SIG-M5 treated with dmso at 0.1 percent for 504 hours (cell line): ENCODE measurements at regions not wholly inside any gene's neighbourhood (a gene's known extent, or its start where the extent isn't known, plus 50 kb on each side); places are given as distances from the start of the nearest gene placed in this dataset.

Source experiments
- DNase-seq: peaks from one replicate; lab custom pipeline; 2025; ENCODE audit not compliant: unreplicated experiment; lab: John Stamatoyannopoulos, UW

DNA sequence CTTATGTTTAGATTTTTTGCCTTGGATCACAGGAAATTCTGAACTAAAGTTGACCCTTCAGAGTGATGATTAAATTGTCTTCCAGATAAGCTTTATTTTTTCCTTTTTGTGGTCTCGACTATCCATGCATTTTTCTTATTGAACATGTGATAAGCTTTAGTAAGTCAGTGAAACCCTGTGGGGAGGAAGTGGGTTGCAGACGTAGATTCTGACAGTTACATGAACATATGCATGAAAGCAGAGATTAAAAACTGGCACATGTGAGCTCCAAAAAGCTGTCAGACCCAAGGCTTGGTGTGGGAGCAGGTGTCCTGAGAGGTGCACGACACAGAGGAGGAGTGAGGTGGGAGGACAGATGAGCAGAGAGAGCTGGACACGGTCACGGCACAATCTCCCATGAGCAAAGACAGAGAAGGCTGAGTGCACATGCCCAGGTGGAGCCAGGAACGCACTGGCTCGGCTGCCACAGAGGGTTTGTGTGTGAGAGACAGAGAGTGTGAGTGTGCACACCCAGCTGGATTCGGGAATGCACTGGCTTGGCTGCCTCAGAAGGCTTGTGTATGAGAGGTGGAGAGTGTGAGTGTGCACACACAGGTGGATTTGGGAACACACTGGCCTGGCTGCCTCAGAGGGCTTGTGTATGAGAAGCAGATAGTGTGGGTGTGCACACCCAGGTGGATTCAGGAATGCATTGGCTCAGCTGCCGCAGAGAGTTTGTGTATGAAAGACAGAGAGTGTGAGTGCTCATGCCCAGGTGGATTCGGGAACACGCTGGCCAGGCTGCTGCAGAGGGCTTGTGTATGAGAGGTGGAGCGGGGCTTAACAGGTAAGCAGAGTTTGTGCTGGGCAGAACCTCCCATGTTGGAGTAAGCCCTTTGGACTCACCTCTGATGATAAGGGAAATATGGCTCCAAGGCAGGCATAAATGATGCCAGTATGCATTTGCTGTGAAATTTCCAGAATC, 849.1 kb upstream of the SALL3 start:
- no peak for DNase-seq

DNA sequence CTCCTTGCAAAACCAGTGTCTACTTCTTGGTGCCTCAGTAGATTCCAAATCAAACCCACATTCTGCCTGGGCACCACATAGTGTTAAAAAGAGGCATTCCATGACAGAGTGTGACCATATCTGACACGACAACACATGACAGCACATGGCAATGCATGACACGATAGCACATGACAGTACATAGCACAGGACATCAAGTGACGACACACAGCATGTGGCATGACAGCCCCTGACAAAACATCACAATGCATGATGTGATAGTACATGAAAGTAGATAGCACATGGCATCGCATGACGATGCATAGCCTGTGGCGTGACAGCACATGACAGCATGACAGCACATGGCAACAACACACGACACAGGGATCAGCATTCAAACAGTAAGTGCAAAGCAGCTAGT, 845.9 kb upstream of the SALL3 start:
- DNase-seq = no peak

DNA sequence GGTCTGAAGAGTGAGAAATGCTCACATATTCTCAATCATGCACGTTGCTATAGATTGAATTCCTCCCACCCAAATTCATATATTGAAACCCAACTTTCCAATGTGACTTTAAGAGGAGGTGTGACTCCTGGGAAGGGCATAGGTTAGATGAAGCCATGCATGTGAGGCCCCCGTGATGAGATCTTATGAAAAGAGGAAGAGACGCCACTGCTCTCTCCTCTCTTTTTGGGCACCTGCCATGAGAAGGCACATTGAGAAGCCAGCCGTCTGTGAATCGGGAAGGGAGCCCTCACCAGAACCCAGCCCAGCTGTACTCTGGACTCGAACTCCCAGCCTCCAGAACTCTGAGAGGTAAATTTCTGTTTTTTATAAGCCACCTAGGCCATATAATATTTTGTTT, 842.6 kb upstream of the SALL3 start:
- no peak for DNase-seq

DNA sequence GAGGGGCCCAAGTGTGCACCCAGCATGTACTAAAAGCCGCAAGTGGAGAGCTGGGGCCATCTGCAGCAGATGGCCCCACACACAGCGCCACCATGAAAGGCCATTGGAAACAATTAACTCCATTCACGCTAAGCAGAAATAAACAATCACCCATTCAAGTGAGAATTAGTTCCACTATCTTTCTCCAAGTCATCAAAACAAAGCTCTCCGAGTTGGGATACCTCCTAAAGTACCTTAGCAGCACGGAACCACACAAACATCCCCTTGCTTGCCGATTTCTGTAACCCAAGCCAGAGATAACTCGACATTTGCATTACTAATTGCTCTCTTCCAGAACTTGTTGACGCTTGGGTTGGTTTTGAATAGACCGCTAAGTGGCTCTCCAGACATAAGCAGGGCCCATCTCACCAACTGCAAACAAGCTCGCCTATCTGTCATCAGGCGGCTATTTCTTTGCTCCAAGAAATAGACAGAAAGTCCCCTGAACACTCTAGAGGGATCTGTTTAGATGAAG, 840.6 kb upstream of the SALL3 start:
- no peak for DNase-seq

DNA sequence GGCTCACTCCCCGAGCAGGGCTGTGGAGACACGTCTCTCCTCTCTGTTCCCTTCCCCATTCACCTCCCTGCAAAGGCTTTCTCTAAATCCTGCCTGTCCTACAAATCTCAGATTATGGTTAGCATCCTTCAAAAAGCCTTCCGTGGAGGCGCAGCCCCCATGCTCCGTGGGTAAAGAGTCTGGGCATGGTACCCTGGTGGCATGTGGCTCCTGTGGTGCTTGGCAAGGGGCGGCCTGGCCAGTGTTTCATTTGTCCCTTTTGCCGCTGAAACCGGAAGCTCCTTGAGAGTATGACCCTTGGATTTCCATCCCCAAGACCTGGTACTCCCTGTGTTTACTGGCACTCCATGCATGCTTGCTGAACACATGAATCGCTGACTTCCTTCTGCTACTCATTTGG, 839.3 kb upstream of the SALL3 start:
- DNase-seq = no peak

DNA sequence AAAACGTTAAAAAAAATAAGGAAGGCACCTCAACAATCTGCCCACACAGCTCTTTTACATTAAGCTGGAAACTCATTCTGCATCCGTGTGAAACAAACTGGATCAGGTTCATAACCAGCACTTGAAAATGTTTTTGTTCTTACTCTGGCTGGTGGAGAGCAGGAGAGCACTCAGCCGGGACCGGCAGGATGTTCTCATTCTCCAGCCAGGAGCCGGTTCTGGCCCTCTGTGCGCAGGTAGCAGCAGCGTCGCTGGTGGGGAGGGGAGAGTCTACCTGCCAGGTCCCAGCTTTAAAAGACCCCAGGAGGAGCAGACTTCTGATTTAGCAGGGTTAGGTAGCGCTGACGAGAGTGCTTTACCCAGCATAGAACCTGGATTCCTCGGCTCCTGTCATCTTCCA, 834.9 kb upstream of the SALL3 start:
- DNase-seq = no peak

DNA sequence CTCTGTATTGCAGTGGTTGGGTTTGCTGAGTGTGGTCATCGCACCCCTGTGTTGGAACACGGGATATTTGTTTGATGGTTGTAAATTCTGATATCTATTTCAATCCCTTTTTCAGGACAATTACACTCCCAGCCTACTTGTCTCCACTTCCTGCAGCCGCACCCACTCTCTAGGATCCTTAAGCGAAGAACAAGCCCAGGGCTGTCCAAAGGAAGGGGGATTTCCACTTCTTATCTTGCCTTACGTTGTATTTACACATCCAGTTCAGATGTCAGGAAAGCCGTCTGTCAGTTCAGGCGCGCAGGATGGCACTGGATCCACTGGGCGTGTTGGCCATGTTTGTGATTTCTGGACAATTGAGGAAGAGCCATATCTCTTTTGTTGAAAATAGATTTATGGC, 834.5 kb upstream of the SALL3 start:
- DNase-seq = no peak

DNA sequence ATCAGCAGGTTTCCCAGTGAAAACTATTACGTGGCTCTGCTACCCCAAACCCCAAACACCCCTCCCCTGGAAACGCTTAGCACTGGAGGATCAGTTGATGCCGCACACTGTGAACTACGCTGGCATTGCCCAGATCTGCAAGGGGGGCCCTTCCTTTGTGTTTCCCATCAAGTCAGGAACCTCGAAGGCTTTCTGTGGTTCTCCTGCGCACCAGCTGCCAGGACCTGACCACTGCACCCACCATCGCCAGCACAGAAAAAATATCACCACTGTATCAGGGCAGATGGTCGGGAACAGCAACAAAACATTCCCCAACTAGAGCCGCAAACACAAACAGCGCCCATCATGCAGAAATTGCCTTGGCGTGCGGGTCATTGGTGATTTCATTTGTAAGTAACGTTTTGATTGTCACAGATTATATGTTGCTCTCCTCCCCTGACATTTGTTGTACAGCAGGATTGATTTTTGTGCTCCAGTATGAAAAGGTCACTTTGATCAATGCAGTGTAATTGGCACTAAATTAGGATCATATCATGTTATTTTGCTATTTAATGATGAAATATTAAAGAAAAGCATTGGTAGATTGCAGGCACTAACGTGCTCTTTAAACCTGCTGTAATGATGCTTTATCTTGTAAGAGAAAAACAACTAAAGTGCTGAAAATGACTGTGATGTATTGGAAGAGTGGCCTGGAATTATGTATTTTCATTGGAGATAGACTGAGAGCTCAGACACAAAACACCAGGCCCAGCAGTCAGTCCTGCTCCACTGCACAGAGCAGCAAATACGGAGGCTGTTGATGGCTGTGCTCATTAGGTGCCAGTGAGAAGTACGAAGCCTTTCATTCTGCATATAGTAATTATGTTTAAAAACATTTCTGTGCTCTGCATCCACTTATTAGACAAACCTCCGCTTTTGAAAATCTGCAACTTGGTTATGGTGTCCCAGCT, 833.2 kb upstream of the SALL3 start:
- DNase-seq = no peak

DNA sequence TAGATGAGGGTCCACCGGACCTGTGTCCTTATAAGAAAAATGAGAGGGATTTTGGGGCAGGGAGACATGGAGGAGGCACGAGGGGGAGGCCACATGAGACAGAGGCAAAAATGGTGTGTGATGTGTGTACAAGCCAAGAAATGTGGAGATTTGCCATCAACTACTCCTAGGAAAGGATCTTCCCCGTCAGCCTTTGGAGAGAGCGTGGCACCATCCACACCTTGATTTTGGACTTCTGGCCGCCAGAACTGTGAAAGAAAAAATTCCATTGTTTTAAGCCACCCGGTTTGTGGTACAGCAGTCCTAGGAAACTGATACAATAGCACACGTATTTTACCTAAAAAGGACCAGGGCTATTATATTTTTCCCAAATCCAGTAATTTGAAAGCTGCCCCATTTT, 829.0 kb upstream of the SALL3 start:
- DNase-seq = no peak

DNA sequence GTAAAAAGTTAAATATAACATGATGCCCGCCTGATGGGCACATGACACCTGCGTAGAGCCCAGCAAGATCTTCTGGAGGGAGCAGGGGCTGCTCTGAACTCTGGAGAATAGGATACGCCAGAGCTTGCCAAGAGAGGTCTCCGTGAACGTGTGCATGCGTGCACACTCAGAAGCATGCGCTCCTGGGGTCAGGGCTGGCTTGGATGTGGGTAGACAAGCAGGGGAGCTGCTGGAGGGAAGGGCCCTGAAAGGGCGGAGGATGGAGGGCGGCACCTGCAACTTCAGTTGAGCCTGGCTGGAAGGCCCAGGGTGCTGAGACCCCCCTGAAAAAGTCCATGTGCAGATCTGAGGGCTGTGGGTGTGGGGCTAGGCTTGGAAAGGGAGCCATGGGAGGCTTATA, 828.4 kb upstream of the SALL3 start:
- no peak for DNase-seq

DNA sequence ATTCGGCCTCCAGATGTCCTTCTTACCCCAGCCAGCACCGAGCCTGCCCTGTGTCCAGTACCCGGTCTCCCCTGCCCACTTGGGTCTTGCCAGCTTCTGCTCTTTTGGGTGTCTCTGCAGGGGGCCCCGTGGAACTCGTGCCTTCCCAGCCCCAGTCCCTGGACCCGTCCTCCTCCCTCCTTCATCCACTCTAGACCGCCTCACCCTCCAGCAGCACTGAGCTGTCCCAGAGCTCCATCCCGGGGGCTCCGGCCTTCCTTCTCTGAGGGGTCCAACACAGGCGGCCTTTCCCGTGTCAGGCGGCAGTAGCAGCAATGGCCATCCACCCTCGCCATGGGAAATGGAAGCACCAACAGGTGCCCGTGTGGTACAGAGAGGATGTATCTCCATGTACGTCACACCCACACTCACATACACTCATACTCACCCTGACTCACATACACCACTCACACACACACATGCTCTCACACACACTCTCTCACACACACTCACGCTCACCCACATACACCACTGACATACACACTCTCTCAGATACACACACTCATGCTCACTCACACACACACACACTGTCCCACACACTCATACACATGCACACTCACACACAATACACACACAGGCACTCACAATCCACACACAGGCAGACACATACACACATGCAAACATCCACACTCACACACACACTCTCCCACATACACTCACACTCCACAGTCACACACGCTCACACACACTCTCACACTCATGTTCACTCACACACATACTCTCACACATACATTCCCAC, 827.5 kb upstream of the SALL3 start:
- no peak for DNase-seq

DNA sequence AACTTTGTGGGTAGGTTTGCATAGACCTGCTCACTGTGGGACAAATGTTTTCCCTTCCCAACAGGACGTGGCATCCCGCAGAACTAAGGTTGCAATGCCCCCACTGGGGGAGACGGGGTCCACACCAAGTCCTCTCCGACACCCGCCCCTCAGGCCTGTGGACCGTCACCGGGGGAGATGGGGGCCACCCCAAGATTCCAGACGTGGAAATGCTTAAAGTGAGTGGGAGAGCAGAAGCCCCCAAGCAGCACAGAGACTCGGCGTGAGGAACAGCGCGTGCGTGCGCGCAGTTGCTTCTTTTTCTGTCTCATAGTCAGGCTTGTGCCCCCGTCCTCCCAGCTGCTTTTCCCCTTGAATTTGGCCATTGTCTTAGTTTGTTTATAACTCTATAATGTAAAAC, 826.3 kb upstream of the SALL3 start:
- DNase-seq = no peak

DNA sequence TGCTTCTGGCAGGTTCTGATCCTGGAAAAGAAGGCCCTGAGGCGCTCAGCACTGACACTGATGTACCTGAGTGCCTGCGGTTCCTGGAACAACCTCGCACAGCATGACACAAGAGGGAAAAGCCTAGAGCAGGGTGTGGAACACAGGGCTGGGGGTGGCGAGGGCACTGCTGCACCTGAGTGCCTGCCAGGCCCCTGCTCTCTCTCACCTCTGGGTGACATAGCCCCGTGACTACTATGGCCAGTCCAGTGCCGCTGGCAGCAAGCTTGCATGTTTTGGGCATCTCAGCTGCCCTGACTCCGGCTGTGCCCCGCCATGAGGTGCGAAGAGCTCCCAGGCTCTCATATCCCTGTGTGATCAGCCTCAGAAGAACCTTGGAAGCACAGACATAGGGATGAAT, 825.2 kb upstream of the SALL3 start:
- no peak for DNase-seq

DNA sequence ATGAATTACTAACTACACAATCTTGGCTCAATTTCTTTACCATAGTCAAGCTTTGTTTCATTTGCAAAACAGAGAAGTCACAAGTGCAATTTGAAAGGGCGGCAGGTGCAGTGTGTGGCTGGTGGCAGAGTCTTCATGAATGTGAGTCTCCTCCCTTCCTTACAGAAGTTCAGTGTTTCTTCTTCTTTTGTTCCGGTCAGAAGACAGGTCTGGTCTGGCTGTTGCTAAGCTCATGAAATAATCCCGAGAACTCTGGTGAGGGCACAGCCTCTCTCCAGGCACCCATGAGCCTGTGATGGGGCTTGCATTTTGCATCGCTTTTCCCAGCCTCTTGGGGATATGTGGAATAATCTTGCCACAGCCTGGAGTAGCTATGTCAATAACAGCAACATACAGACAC, 824.8 kb upstream of the SALL3 start:
- DNase-seq = no peak

DNA sequence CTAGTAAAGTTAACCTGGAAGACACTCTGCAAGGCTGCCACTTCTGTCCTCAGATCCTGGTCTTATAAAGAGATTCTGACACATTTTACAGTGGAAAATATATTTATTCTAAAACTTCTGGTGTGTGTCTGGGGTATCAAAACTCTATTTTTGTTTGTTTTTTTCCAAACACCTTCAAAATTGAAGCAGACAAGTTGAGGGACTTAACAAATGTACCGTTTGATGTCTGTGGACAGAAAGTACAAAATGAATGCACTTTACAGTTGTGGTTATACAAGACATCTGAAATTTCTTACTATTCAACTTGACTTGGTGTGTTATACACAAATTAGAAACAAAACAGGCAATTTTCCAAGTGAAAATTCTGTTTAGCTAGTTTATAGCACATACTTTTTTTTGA, 823.2 kb upstream of the SALL3 start:
- no peak for DNase-seq

DNA sequence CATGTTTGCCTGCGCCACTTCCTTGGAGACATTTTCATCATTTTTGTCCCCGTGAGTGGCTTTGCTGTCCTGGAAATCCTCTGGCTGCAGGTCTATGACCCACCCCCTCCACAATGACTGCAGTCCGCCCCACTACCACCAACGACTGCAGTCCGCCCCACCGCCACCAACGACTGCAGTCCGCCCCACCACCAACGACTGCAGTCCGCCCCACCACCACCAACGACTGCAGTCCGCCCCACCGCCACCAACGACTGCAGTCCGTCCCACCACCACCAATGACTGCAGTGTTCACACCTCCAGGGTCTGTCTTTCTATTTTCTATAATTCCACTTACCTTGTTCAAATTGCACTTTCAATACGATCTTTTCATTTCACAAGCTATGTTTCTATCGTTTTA, 820.7 kb upstream of the SALL3 start:
- DNase-seq = no peak

DNA sequence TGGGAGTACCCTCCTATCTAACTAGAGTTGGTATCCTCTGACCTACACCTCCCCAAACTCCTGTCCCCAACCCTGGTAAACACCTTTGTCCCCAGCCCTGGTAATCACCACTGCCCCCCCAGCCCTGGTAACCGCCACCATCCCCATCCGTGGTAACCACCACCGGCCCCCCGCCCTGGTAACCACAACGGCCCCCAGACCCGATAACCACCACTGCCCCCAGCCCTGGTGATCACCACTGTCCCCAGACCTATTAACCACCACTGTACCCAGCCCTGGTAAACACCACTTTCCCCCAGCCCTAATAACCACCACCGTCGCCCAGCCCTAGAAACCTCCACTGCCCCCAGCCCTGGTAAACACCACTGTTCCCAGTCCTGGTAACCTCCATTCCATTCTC, 820.2 kb upstream of the SALL3 start:
- no peak for DNase-seq

DNA sequence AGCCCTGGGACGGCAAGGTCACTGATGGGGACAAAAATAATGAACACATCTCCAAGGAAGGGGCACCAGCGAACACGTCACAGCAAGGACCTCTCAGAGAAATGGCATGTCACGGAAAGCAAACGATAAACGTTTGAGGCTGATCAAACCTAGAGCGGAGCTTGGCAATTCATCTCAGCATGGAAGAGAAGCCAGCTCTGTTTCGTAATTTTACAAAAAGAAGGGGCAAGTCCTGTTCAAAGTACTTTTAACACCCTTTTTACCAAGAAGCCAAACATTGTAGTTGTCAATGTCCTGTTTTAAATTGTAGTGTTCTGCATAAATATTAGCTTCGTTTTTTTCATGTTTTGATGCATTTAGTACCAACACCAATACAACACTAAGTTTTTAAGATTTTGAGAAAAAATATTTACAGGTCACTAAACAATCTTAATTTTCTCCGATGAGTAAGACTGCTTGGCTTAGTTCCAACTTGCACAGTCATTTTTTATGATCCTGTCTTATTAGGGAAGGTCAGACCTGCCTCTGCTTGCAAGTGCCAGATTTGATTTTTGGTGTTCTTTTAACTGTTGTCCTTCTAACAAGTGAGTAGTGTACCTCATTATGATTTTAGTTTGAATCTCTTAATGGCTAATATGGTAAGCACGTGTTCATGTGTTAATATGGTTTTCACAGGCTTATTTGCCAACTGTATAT, 818.5 kb upstream of the SALL3 start:
- no peak for DNase-seq

DNA sequence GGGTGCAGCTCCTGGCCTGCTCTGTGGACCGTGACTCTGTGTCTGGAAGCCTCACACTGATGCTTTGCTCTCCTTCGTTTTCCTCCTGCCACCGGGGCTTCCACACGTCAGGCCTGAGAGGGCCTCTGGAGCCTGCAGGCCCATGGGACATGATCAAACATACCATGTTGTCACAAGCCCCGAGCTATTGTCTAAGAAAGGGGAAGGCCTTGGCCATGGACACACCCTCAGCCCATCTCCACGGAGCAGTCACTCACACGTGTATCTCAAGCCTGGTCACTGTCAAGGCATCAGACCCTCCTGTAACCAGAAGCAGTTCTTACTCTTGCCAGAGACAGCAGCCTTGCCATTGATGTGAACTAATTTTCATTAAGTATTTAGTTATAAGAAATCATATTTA, 814.1 kb upstream of the SALL3 start:
- DNase-seq = no peak

DNA sequence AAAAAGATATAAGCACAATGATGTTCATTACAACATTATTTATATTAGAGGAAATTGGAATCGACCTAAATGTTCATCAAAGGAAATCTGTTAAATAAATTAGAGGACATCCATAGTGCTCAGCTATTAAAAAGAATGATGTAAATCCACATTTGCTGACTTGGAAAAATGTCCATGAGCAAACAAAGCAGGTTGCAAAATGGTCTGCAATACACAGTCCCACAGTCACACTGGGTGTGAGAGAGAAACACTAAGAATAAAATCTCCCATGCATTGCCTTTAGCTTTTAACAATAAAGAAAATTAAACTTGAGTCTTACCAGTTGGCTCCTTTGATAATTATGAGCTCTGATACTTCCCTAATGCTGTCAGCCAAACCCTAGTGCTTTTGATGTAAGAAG, 811.1 kb upstream of the SALL3 start:
- no peak for DNase-seq
